Suprapubic skin (tissue), 4 donors: ENCODE measurements at regions not wholly inside any gene's neighbourhood (a gene's known extent, or its start where the extent isn't known, plus 50 kb on each side); places are given as distances from the start of the nearest gene placed in this dataset.

Source experiments
- DNase-seq, 2 donors: peaks; one replicate each; pipeline ENCODE4 v3.0.0-alpha.2; 2019; ENCODE audit warnings: low spot score in 2 of 2
- H3K27ac ChIP-seq: fragments of 200-600 bp; sonication (generic); one replicate; pipeline ENCODE4 v1.5.1; 2019
- H3K27me3 ChIP-seq: fragments of 200-600 bp; sonication (generic); one replicate; pipeline ENCODE4 v1.5.1; 2019
- H3K36me3 ChIP-seq: fragments of 200-600 bp; sonication (generic); one replicate; pipeline ENCODE4 v1.5.1; 2019
- H3K4me1 ChIP-seq: fragments of 200-600 bp; sonication (generic); one replicate; pipeline ENCODE4 v1.5.1; 2019
- H3K4me3 ChIP-seq: fragments of 200-600 bp; sonication (generic); one replicate; pipeline ENCODE4 v1.5.1; 2019; ENCODE audit warnings: mild to moderate bottlenecking
- H3K9me3 ChIP-seq: fragments of 200-600 bp; sonication (generic); one replicate; pipeline ENCODE4 v1.5.1; 2019
- CTCF ChIP-seq, 2 donors: fragments of 200-600 bp in 1 of 2; fragments of 450-650 bp in 1 of 2; sonication (generic) in 1 of 2; IDR thresholded peaks; one replicate each; pipeline ENCODE4 v1.5.1; 2016 to 2019; ENCODE audit warnings: antibody characterized with exemption in 2 of 2, mild to moderate bottlenecking in 1 of 2, moderate library complexity in 1 of 2
- EP300 ChIP-seq: sonication (generic); formaldehyde crosslinking; IDR thresholded peaks from one replicate; pipeline ENCODE4 v1.6.1; 2017; ENCODE audit warnings: antibody characterized with exemption
- POLR2A ChIP-seq, 2 donors: fragments of 450-650 bp; IDR thresholded peaks; one replicate each; pipeline ENCODE4 v1.6.1; 2017; ENCODE audit warnings: antibody characterized with exemption in 2 of 2, mild to moderate bottlenecking in 2 of 2, moderate library complexity in 2 of 2
- POLR2AphosphoS5 ChIP-seq, 3 donors: sonication (generic); formaldehyde crosslinking; IDR thresholded peaks; one replicate each; pipeline ENCODE4 v1.6.1; 2017; ENCODE audit warnings: antibody characterized with exemption in 3 of 3
- WGBS: methylation state at CpG from one replicate; pipeline ENCODE4 v1.1.5; 2018; 5-methylcytosine and 5-hydroxymethylcytosine counted together

GRCh38 chr12:93177208-93178153 lies 200.2 kb upstream of the NUDT4 start:
- Histone ChIP-seq H3K9me3 (no peaks in the 10 kb centered on the region), H3K27ac (peak overlapping the region; percentile 30), H3K36me3 (no peaks in the 10 kb centered on the region), H3K4me3 (no peak overlapping the region), H3K27me3 (no peaks in the 10 kb centered on the region), H3K4me1 (peaks cover 20% of the 10 kb centered on the region)
- no peak for DNase-seq
- WGBS, result 97% methylated on average over 9 of the region's 9 CpGs
- no peak for TF ChIP-seq POLR2A (IDR thresholded peaks at IDR 0.05)
- no peak for TF ChIP-seq CTCF (IDR thresholded peaks at IDR 0.05)
- no peak for TF ChIP-seq POLR2AphosphoS5 (IDR thresholded peaks at IDR 0.05)
- no peak for TF ChIP-seq EP300

GRCh38 chr12:93178154-93178878 lies 199.4 kb upstream of the NUDT4 start:
- Histone ChIP-seq H3K4me1 (peaks cover 17% of the 10 kb centered on the region), H3K27ac (no peak overlapping the region), H3K4me3 (no peak overlapping the region), H3K27me3 (no peaks in the 10 kb centered on the region), H3K9me3 (no peaks in the 10 kb centered on the region), H3K36me3 (no peaks in the 10 kb centered on the region)
- DNase-seq, result no peak
- TF ChIP-seq CTCF (IDR thresholded peaks at IDR 0.05) (no peak), EP300 (no peak), POLR2AphosphoS5 (IDR thresholded peaks at IDR 0.05) (no peak), POLR2A (IDR thresholded peaks at IDR 0.05) (no peak)
- WGBS, result 87% methylated on average over 4 of the region's 4 CpGs

- no peak for DNase-seq
Measured at GRCh38 chr12:93179792-93180191, 197.9 kb upstream of the NUDT4 start.

GRCh38 chr12:93180566-93180965 lies 197.2 kb upstream of the NUDT4 start:
- Histone ChIP-seq H3K27ac (no peak overlapping the region), H3K4me1 (peaks cover 24% of the 10 kb centered on the region), H3K4me3 (no peak overlapping the region), H3K36me3 (no peaks in the 10 kb centered on the region), H3K9me3 (no peaks in the 10 kb centered on the region), H3K27me3 (no peaks in the 10 kb centered on the region)
- WGBS, result 88% methylated on average over 2 of the region's 2 CpGs
- DNase-seq, result no peak
- TF ChIP-seq POLR2AphosphoS5 (IDR thresholded peaks at IDR 0.05) (no peak), EP300 (no peak), CTCF (IDR thresholded peaks at IDR 0.05) (no peak), POLR2A (IDR thresholded peaks at IDR 0.05) (no peak)

More at GRCh38 chr12:93179792-93180191, 197.9 kb upstream of the NUDT4 start:
- no peak overlapping the region for H3K27ac ChIP-seq
- H3K36me3 ChIP-seq, result no peaks in the 10 kb centered on the region
- TF ChIP-seq POLR2A (IDR thresholded peaks at IDR 0.05) (no peak), EP300 (no peak), POLR2AphosphoS5 (IDR thresholded peaks at IDR 0.05) (no peak), CTCF (IDR thresholded peaks at IDR 0.05) (no peak)
- H3K9me3 ChIP-seq, result no peaks in the 10 kb centered on the region
- 97% methylated on average over 6 of the region's 6 CpGs for WGBS
- peaks cover 16% of the 10 kb centered on the region for H3K4me1 ChIP-seq
- no peaks in the 10 kb centered on the region for H3K27me3 ChIP-seq
- H3K4me3 ChIP-seq, result no peak overlapping the region

- no peaks in the 10 kb centered on the region for H3K27me3 ChIP-seq
- H3K36me3 ChIP-seq, result no peaks in the 10 kb centered on the region
- no peak overlapping the region for H3K4me3 ChIP-seq
- H3K9me3 ChIP-seq, result no peaks in the 10 kb centered on the region
- H3K4me1 ChIP-seq, result peaks cover 28% of the 10 kb centered on the region
- WGBS, result 81% methylated on average over 4 of the region's 4 CpGs
- TF ChIP-seq POLR2AphosphoS5 (IDR thresholded peaks at IDR 0.05) (no peak), EP300 (no peak), CTCF (IDR thresholded peaks at IDR 0.05) (no peak), POLR2A (IDR thresholded peaks at IDR 0.05) (no peak)
- H3K27ac ChIP-seq, result no peak overlapping the region
- DNase-seq, result no peak
Measured at GRCh38 chr12:93181409-93181965, 196.2 kb upstream of the NUDT4 start.
